ENCODE measurements at regions not wholly inside any gene's neighbourhood (a gene's known extent, or its start where the extent isn't known, plus 50 kb on each side); places are given as distances from the start of the nearest gene placed in this dataset.

- TF ChIP-seq, protein P1, sequence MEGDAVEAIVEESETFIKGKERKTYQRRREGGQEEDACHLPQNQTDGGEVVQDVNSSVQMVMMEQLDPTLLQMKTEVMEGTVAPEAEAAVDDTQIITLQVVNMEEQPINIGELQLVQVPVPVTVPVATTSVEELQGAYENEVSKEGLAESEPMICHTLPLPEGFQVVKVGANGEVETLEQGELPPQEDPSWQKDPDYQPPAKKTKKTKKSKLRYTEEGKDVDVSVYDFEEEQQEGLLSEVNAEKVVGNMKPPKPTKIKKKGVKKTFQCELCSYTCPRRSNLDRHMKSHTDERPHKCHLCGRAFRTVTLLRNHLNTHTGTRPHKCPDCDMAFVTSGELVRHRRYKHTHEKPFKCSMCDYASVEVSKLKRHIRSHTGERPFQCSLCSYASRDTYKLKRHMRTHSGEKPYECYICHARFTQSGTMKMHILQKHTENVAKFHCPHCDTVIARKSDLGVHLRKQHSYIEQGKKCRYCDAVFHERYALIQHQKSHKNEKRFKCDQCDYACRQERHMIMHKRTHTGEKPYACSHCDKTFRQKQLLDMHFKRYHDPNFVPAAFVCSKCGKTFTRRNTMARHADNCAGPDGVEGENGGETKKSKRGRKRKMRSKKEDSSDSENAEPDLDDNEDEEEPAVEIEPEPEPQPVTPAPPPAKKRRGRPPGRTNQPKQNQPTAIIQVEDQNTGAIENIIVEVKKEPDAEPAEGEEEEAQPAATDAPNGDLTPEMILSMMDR (IDR thresholded peaks at IDR 0.05; ENCODE audit: insufficient read depth, low read depth, low read length, missing control alignments): no peak
- H3K4me3 ChIP-seq (ENCODE audit: low read length): no peak overlapping the region
Measured at GRCh38 chr17:15036238-15036637, 228.9 kb downstream of the PMP22 start.

GRCh38 chr17:15031975-15032374, 233.2 kb downstream of the PMP22 start:
- TF ChIP-seq, protein P1 (IDR thresholded peaks at IDR 0.05; ENCODE audit: insufficient read depth, low read depth, low read length, missing control alignments): no peak
- DNase-seq (ENCODE audit: low read depth): no peak
- no peak overlapping the region for H3K4me3 ChIP-seq (ENCODE audit: low read length)

More at GRCh38 chr17:15036238-15036637, 228.9 kb downstream of the PMP22 start:
- DNase-seq (ENCODE audit: low read depth): no peak

- DNase-seq (ENCODE audit: low read depth): no peak
- TF ChIP-seq, protein P1 (IDR thresholded peaks at IDR 0.05; ENCODE audit: insufficient read depth, low read depth, low read length, missing control alignments): no peak
- H3K4me3 ChIP-seq (ENCODE audit: low read length): no peak overlapping the region
Measured at GRCh38 chr17:15029469-15029868, 235.7 kb downstream of the PMP22 start.

DNA sequence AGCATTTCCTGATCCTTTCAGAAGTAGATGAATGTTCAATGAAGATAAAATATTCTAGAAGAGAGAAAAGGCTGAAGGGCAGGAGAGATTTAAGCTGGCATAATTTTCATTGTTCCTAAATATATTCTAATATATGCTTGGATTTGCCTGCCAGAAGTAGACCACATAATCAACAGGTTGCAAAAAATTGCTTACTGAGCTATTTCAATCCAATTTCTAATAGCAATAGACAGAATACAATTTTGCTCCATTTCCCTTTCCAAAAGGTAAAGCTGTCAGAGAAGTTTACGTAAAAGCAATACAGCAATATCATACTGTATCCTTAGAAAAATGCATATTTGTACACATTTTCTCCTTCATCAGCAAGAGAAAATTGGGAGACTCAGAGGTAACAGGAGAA, 237.3 kb downstream of the PMP22 start:
- TF ChIP-seq, protein P1 (IDR thresholded peaks at IDR 0.05; ENCODE audit: insufficient read depth, low read depth, low read length, missing control alignments): no peak
- DNase-seq (ENCODE audit: low read depth): no peak
- H3K4me3 ChIP-seq (ENCODE audit: low read length): no peak overlapping the region

DNA sequence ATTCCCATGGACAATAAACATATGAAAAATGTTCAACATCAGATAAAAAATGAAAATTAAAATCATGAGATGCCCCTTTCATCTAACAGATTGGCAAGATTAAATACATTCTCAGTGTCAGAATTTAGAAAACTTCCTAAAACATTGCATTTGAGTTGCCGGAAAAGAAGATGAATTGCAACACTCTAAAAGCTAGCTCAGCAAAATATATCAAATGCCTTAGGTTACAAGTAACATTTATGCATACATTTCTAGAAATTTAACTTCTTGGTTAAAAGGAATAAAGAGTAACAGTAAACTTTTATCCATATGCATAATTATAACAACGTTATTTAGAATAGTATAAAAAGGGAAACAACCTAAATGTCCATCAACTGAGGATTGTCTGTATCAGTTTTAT, 239.0 kb downstream of the PMP22 start:
- no peak overlapping the region for H3K4me3 ChIP-seq (ENCODE audit: low read length)
- no peak for DNase-seq (ENCODE audit: low read depth)
- TF ChIP-seq, protein P1 (IDR thresholded peaks at IDR 0.05; ENCODE audit: insufficient read depth, low read depth, low read length, missing control alignments): no peak

- H3K4me3 ChIP-seq (ENCODE audit: low read length): no peak overlapping the region
- DNase-seq (ENCODE audit: low read depth): no peak
- TF ChIP-seq, protein P1 (IDR thresholded peaks at IDR 0.05; ENCODE audit: insufficient read depth, low read depth, low read length, missing control alignments): no peak
Measured at GRCh38 chr17:15023589-15024336, 241.4 kb downstream of the PMP22 start.

DNA sequence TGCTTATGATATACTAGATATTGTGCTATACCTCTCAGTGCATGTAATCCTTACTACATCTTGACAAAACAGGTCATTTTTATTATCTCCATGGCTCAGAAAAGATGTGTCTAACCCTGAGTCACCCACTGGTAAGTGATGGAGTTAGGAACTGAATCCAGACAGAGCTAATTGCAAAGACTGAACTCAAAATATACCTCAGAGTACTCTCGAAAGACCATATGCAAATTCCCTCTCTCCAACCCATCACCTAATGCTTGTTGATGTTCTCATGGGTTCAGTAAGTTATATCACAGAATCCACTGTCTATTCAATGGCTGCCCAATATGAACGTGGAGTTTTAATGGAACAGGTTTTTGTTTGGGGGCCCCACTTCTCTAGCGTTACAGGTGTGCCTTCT, 246.0 kb downstream of the PMP22 start:
- DNase-seq (ENCODE audit: low read depth): no peak
- H3K4me3 ChIP-seq (ENCODE audit: low read length): no peak overlapping the region
- TF ChIP-seq, protein P1 (IDR thresholded peaks at IDR 0.05; ENCODE audit: insufficient read depth, low read depth, low read length, missing control alignments): no peak
